Left kidney (tissue), 1 donor: ENCODE measurements at regions not wholly inside any gene's neighbourhood (a gene's known extent, or its start where the extent isn't known, plus 50 kb on each side); places are given as distances from the start of the nearest gene placed in this dataset.
"Not testable (repeated sequence)": the region's sequence is repeated elsewhere in the genome, so short reads cannot be mapped to it uniquely, and the experiment has no call there.

Experiments
- DNase-seq: peaks from one replicate; pipeline ENCODE4 v3.0.0-alpha.2; 2013

GRCh38 chr10:6925146-6925545 is 345.1 kb upstream of the PRKCQ start:
- no peak for DNase-seq

GRCh38 chr10:6924166-6924565 is 344.1 kb upstream of the PRKCQ start:
- DNase-seq = no peak

GRCh38 chr10:6921026-6921425 is 340.9 kb upstream of the PRKCQ start:
- DNase-seq = not testable (repeated sequence)

GRCh38 chr10:6920072-6921019 is 340.3 kb upstream of the PRKCQ start:
- peak; percentile 59 for DNase-seq

- DNase-seq = no peak
Measured at GRCh38 chr10:6919077-6919476, 339.0 kb upstream of the PRKCQ start.

- no peak for DNase-seq
Measured at GRCh38 chr10:6918305-6918704, 338.2 kb upstream of the PRKCQ start.

- DNase-seq = no peak
Measured at GRCh38 chr10:6917125-6917524, 337.0 kb upstream of the PRKCQ start.

- no peak for DNase-seq
Measured at GRCh38 chr10:6916601-6917000, 336.5 kb upstream of the PRKCQ start.

- no peak for DNase-seq
Measured at GRCh38 chr10:6915307-6915706, 335.2 kb upstream of the PRKCQ start.

- DNase-seq = no peak
Measured at GRCh38 chr10:6912929-6913328, 332.9 kb upstream of the PRKCQ start.

- DNase-seq = no peak
Measured at GRCh38 chr10:6912424-6912823, 332.3 kb upstream of the PRKCQ start.

GRCh38 chr10:6912021-6912420 is 331.9 kb upstream of the PRKCQ start:
- DNase-seq = no peak

GRCh38 chr10:6909905-6910560 is 330.0 kb upstream of the PRKCQ start:
- DNase-seq = no peak

GRCh38 chr10:6907877-6908530 is 327.9 kb upstream of the PRKCQ start:
- DNase-seq = no peak

- no peak for DNase-seq
Measured at GRCh38 chr10:6894405-6894804, 314.3 kb upstream of the PRKCQ start.

- no peak for DNase-seq
Measured at GRCh38 chr10:6892864-6893263, 312.8 kb upstream of the PRKCQ start.

- no peak for DNase-seq
Measured at GRCh38 chr10:6891924-6892323, 311.8 kb upstream of the PRKCQ start.

- DNase-seq = no peak
Measured at GRCh38 chr10:6889718-6890117, 309.6 kb upstream of the PRKCQ start.

- no peak for DNase-seq
Measured at GRCh38 chr10:6888434-6888833, 308.4 kb upstream of the PRKCQ start.

- no peak for DNase-seq
Measured at GRCh38 chr10:6885284-6885683, 305.2 kb upstream of the PRKCQ start.

- no peak for DNase-seq
Measured at GRCh38 chr10:6881987-6882386, 301.9 kb upstream of the PRKCQ start.

GRCh38 chr10:6877722-6878392 is 297.8 kb upstream of the PRKCQ start:
- DNase-seq = peak; percentile 64
